Upper lobe of left lung (tissue), 4 donors: ENCODE measurements at regions not wholly inside any gene's neighbourhood (a gene's known extent, or its start where the extent isn't known, plus 50 kb on each side); places are given as distances from the start of the nearest gene placed in this dataset.

Source experiments
- CTCF ChIP-seq, 6 experiments: fragments of 450-650 bp in 4 of 6; fragments of 200-600 bp in 2 of 6; sonication (generic) in 2 of 6; IDR thresholded peaks; one replicate each; pipeline ENCODE4 v1.5.1; 2016 to 2019; ENCODE audit warnings: antibody characterized with exemption in 6 of 6
- EP300 ChIP-seq, 4 donors: sonication (generic); formaldehyde crosslinking; IDR thresholded peaks; one replicate each; pipeline ENCODE4 v1.5.1; 2017; ENCODE audit warnings: antibody characterized with exemption in 4 of 4, control low read depth in 2 of 4

GRCh38 chr6:164660781-164661180, 648.6 kb downstream of the C6orf118 start:
- TF ChIP-seq CTCF (IDR thresholded peaks at IDR 0.05) (no peak), EP300 (IDR thresholded peaks at IDR 0.05) (no peak)
